H1 (cell line): ENCODE measurements at regions not wholly inside any gene's neighbourhood (a gene's known extent, or its start where the extent isn't known, plus 50 kb on each side); places are given as distances from the start of the nearest gene placed in this dataset.

Experiments
- CTCF ChIA-PET: fragments of 300-600 bp; sonication (Branson Sonifier 250); formaldehyde crosslinking; loops from one replicate; lab custom pipeline; 2021; ENCODE audit not compliant: partially characterized antibody; lab: Charles Lee
- POLR2A ChIA-PET: fragments of 300-600 bp; sonication (Branson Sonifier 250); formaldehyde crosslinking; loops from one replicate; lab custom pipeline; 2021; ENCODE audit warnings: inconsistent platforms; ENCODE audit not compliant: partially characterized antibody; lab: Charles Lee
- DNase-seq, 2 experiments: peaks; one replicate each; pipeline versions ENCODE4 v3.0.0 to v3.0.0-alpha.2; 2010 to 2022; ENCODE audit warnings: low spot score in 2 of 2, low read depth in 1 of 2, mixed read lengths in 1 of 2
- FAIRE-seq: peaks from 2 replicates; lab custom pipeline; 2011; peaks lifted over from hg19 to GRCh38; lab: Jason Lieb, UNC
- H2AFZ ChIP-seq: 2 replicates; pipeline ENCODE4 v1.8.1; 2012; ENCODE audit warnings: low read length, inconsistent platforms
- H2AK5ac ChIP-seq: 2 replicates; pipeline ENCODE4 v1.6.1; 2013; ENCODE audit warnings: low read depth, low read length
- H2BK120ac ChIP-seq: replicated peaks from 2 replicates; pipeline ENCODE3; 2013; ENCODE audit warnings: low read depth, low read length, inconsistent platforms
- H2BK12ac ChIP-seq: 2 replicates; pipeline ENCODE4 v1.6.1; 2013; ENCODE audit warnings: low read depth, low read length
- H2BK15ac ChIP-seq: 2 replicates; pipeline ENCODE4 v1.6.1; 2013; ENCODE audit warnings: low read length
- H2BK20ac ChIP-seq: 2 replicates; pipeline ENCODE4 v1.6.1; 2013; ENCODE audit warnings: low read length
- H2BK5ac ChIP-seq: 2 replicates; pipeline ENCODE4 v1.6.1; 2013; ENCODE audit warnings: low read depth, low read length
- H3K14ac ChIP-seq: 2 replicates; pipeline ENCODE4 v1.6.1; 2013; ENCODE audit warnings: inconsistent platforms; ENCODE audit not compliant: insufficient read length
- H3K18ac ChIP-seq: 2 replicates; pipeline ENCODE4 v1.6.1; 2013; ENCODE audit warnings: low read length; ENCODE audit errors: extremely low read depth
- H3K23ac ChIP-seq: 2 replicates; pipeline ENCODE4 v1.6.1; 2013; ENCODE audit warnings: inconsistent platforms; ENCODE audit not compliant: insufficient read length
- H3K23me2 ChIP-seq: 2 replicates; pipeline ENCODE4 v1.6.1; 2013; ENCODE audit warnings: low read depth, low read length
- H3K27ac ChIP-seq: 2 replicates; pipeline ENCODE4 v1.6.1; 2011; ENCODE audit warnings: low read depth, low read length, inconsistent platforms
- H3K27me3 ChIP-seq, 4 experiments: replicated peaks in 1 of 4; 1 replicate in 1 of 4; 2 replicates in 3 of 4; pipeline versions ENCODE4 v1.6.1 to v1.8.1; 2011 to 2013; ENCODE audit warnings: low read length in 3 of 4, mild to moderate bottlenecking in 3 of 4, inconsistent platforms in 2 of 4, mixed read lengths in 2 of 4, moderate library complexity in 1 of 4; ENCODE audit not compliant: control insufficient read depth in 3 of 4, insufficient read depth in 3 of 4; ENCODE audit errors: extremely low read depth in 1 of 4
- H3K36me3 ChIP-seq, 4 experiments: 2 replicates each; pipeline versions ENCODE4 v1.6.1 to v1.8.1; 2011 to 2013; ENCODE audit warnings: mild to moderate bottlenecking in 4 of 4, low read length in 3 of 4, moderate library complexity in 2 of 4, control low read depth in 1 of 4, inconsistent platforms in 1 of 4; ENCODE audit not compliant: insufficient read depth in 4 of 4, control insufficient read depth in 2 of 4
- H3K4ac ChIP-seq: replicated peaks from 2 replicates; pipeline ENCODE3; 2013; ENCODE audit warnings: low read length, low read depth, mixed read lengths, inconsistent platforms; ENCODE audit not compliant: insufficient read length
- H3K4me1 ChIP-seq, 4 experiments: replicated peaks in 1 of 4; 1 replicate in 1 of 4; 2 replicates in 3 of 4; pipeline versions ENCODE4 v1.6.1 to v1.8.1; 2011 to 2013; ENCODE audit warnings: low read length in 3 of 4, inconsistent platforms in 2 of 4, mixed read lengths in 1 of 4; ENCODE audit not compliant: insufficient read depth in 4 of 4, control insufficient read depth in 3 of 4
- H3K4me2 ChIP-seq, 2 experiments: 2 replicates each; pipeline versions ENCODE4 v1.6.1 to v1.8.1; 2011 to 2013; ENCODE audit warnings: low read depth in 2 of 2, low read length in 2 of 2, control low read depth in 1 of 2, inconsistent platforms in 1 of 2, mild to moderate bottlenecking in 1 of 2; ENCODE audit not compliant: insufficient read depth in 1 of 2
- H3K4me3 ChIP-seq, 4 experiments: fragments of 200-600, 300-600 bp in 1 of 4; sonication (generic), shearing (Covaris generic), sonication (Bioruptor Twin) in 1 of 4; 2 replicates each; pipeline versions ENCODE4 v1.5.1 to v1.8.1; 2011 to 2016; ENCODE audit warnings: low read length in 4 of 4, low read depth in 3 of 4, control low read depth in 2 of 4, inconsistent platforms in 2 of 4, mild to moderate bottlenecking in 2 of 4, mixed read lengths in 1 of 4, moderate library complexity in 1 of 4; ENCODE audit not compliant: insufficient read depth in 2 of 4; ENCODE audit errors: extremely low read depth in 1 of 4
- H3K56ac ChIP-seq: replicated peaks from 2 replicates; pipeline ENCODE3; 2013; ENCODE audit warnings: low read depth, mild to moderate bottlenecking, mixed read lengths, low read length, inconsistent platforms; ENCODE audit not compliant: insufficient read length
- H3K79me1 ChIP-seq: 2 replicates; pipeline ENCODE4 v1.6.1; 2013; ENCODE audit warnings: low read depth, low read length, control low read depth
- H3K79me2 ChIP-seq, 2 experiments: 2 replicates each; pipeline versions ENCODE4 v1.6.1 to v1.8.1; 2012 to 2013; ENCODE audit warnings: low read length in 2 of 2, mild to moderate bottlenecking in 2 of 2, inconsistent platforms in 1 of 2; ENCODE audit not compliant: insufficient read depth in 2 of 2, control insufficient read depth in 1 of 2
- H3K9ac ChIP-seq, 4 experiments: replicated peaks in 1 of 4; 1 replicate in 1 of 4; 2 replicates in 3 of 4; pipeline versions ENCODE4 v1.6.1 to v1.8.1; 2011 to 2013; ENCODE audit warnings: low read depth in 3 of 4, low read length in 3 of 4, control low read depth in 2 of 4, mild to moderate bottlenecking in 2 of 4, moderate library complexity in 2 of 4, inconsistent platforms in 1 of 4; ENCODE audit errors: extremely low read depth in 1 of 4
- H3K9me3 ChIP-seq, 2 experiments: 2 replicates each; pipeline versions ENCODE4 v1.6.1 to v1.8.1; 2012 to 2013; ENCODE audit warnings: mild to moderate bottlenecking in 2 of 2, moderate library complexity in 2 of 2, control low read depth in 1 of 2, inconsistent platforms in 1 of 2, low read depth in 1 of 2, low read length in 1 of 2, mixed read lengths in 1 of 2; ENCODE audit not compliant: insufficient read depth in 2 of 2
- H4K20me1 ChIP-seq, 2 experiments: replicated peaks in 1 of 2; 2 replicates each; pipeline versions ENCODE3 to v1.8.1; 2011 to 2013; ENCODE audit warnings: inconsistent platforms in 2 of 2, low read length in 2 of 2, mild to moderate bottlenecking in 1 of 2; ENCODE audit not compliant: insufficient read depth in 2 of 2, control insufficient read depth in 1 of 2
- H4K5ac ChIP-seq: 2 replicates; pipeline ENCODE4 v1.6.1; 2013; ENCODE audit warnings: low read length, low read depth, mixed read lengths, inconsistent platforms; ENCODE audit not compliant: insufficient read length
- H4K8ac ChIP-seq: 2 replicates; pipeline ENCODE4 v1.8.0; 2013; ENCODE audit warnings: mild to moderate bottlenecking, moderate library complexity, low read length, inconsistent platforms; ENCODE audit not compliant: insufficient read depth; ENCODE audit errors: extremely low read depth
- H4K91ac ChIP-seq: replicated peaks from 2 replicates; pipeline ENCODE3; 2013; ENCODE audit warnings: low read length, mixed read lengths, inconsistent platforms; ENCODE audit not compliant: insufficient read length
- ASH2L ChIP-seq: fragments of 200-600, 300-600 bp; sonication (generic); IDR thresholded peaks from one replicate; pipeline ENCODE4 v1.7.1; 2017; ENCODE audit warnings: low read length
- BACH1 ChIP-seq: IDR thresholded peaks from 2 replicates; pipeline ENCODE4 v1.6.1; 2012; ENCODE audit warnings: low read length, improper control_type of control experiment
- CBX8 ChIP-seq: fragments of 300-800, 300-1000 bp; sonication (generic); IDR thresholded peaks from 2 replicates; pipeline ENCODE4 v1.7.1; 2016; ENCODE audit warnings: low read depth, low read length, borderline replicate concordance
- CHD1 ChIP-seq: IDR thresholded peaks from 2 replicates; pipeline ENCODE4 v1.6.1; 2012; ENCODE audit warnings: low read depth, low read length, improper control_type of control experiment
- EGR1 ChIP-seq: IDR thresholded peaks from 2 replicates; pipeline ENCODE4 v1.6.1; 2011; ENCODE audit warnings: low read depth, low read length, borderline replicate concordance
- JUN ChIP-seq: IDR thresholded peaks from 2 replicates; pipeline ENCODE4 v1.6.1; 2011; ENCODE audit warnings: low read depth, mild to moderate bottlenecking, improper control_type of control experiment, low read length
- KDM4A ChIP-seq: IDR thresholded peaks from one replicate; pipeline ENCODE4 v1.7.1; 2012; ENCODE audit warnings: low read depth, mild to moderate bottlenecking, moderate library complexity, low read length, inconsistent platforms; ENCODE audit not compliant: severe bottlenecking
- NRF1 ChIP-seq: IDR thresholded peaks from 2 replicates; pipeline ENCODE4 v1.6.1; 2011; ENCODE audit warnings: mild to moderate bottlenecking, low read depth, low read length, improper control_type of control experiment
- PHF8 ChIP-seq: fragments of 200-600 bp; sonication (generic); conservative IDR thresholded peaks from 2 replicates; pipeline ENCODE4 v1.7.1; 2012; ENCODE audit warnings: low read depth, mild to moderate bottlenecking, inconsistent platforms, low read length, moderate library complexity
- SAP30 ChIP-seq: fragments of 300-600 bp; sonication (generic); IDR thresholded peaks from 2 replicates; pipeline ENCODE4 v1.7.1; 2012; ENCODE audit warnings: low read length, moderate library complexity, mild to moderate bottlenecking, inconsistent platforms; ENCODE audit not compliant: insufficient read depth, insufficient replicate concordance
- TEAD4 ChIP-seq: IDR thresholded peaks from 2 replicates; pipeline ENCODE4 v1.6.1; 2012; ENCODE audit warnings: low read depth, low read length, inconsistent platforms, mixed read lengths
- YY1 ChIP-seq: IDR thresholded peaks from 2 replicates; pipeline ENCODE4 v1.6.1; 2011; ENCODE audit warnings: low read depth, mild to moderate bottlenecking, low read length
- WGBS, 2 experiments: shearing (Covaris generic) in 1 of 2; methylation state at CpG; one replicate each; pipeline versions ENCODE4 v1.1.6 to v1.1.7; 2013 to 2015; ENCODE audit warnings: low lambda C conversion rate in 2 of 2, mixed read lengths in 2 of 2, inconsistent platforms in 1 of 2, low coverage in 1 of 2, missing lambda C conversion rate in 1 of 2; ENCODE audit not compliant: insufficient replicate concordance in 2 of 2, insufficient coverage in 1 of 2, insufficient read length in 1 of 2; ENCODE audit errors: extremely low coverage in 1 of 2, missing lambda C conversion rate in 1 of 2; 5-methylcytosine and 5-hydroxymethylcytosine counted together

GRCh38 chr22:48511781-48512327 lies 1315.8 kb downstream of the BRD1 start:
- FAIRE-seq = no peak
- H3K9me3 ChIP-seq = no peaks in the 10 kb centered on the region
- H4K91ac ChIP-seq = no peak overlapping the region
- H3K56ac ChIP-seq = no peak overlapping the region
- H3K18ac ChIP-seq = no peak overlapping the region
- H2BK20ac ChIP-seq = no peak overlapping the region
- H2AK5ac ChIP-seq = no peak overlapping the region
- TF ChIP-seq KDM4A = no peak
- TF ChIP-seq YY1 = no peak
- no peak for TF ChIP-seq JUN
- TF ChIP-seq NRF1 = no peak
- TF ChIP-seq BACH1 = no peak
- TF ChIP-seq PHF8 = no peak
- TF ChIP-seq SAP30 = no peak
- no peak for TF ChIP-seq CHD1
- no peak for TF ChIP-seq ASH2L
- TF ChIP-seq CBX8 = no peak
- no peak for TF ChIP-seq EGR1
- no peak for TF ChIP-seq TEAD4
- TF ChIP-seq, all 59 proteins: peak for 0
- Histone ChIP-seq H3K79me2 (peaks cover 0 to 23% of the 10 kb centered on the region in 2 experiments; a peak in 2 of 4 replicates), H3K4me2 (no peak overlapping the region), H2BK120ac (no peak overlapping the region), H3K36me3 (no peaks in the 10 kb centered on the region), H3K79me1 (peaks cover 7% of the 10 kb centered on the region), H2AFZ (no peak overlapping the region), H4K8ac (no peak overlapping the region), H3K27me3 (no peaks in the 10 kb centered on the region), H3K27ac (no peak overlapping the region), H2BK5ac (no peak overlapping the region), H3K23me2 (no peaks in the 10 kb centered on the region), H2BK12ac (no peak overlapping the region), H3K14ac (no peak overlapping the region), H4K20me1 (peaks cover 7 to 19% of the 10 kb centered on the region in 2 experiments), H3K4me3 (no peak overlapping the region), H3K23ac (no peak overlapping the region), H3K4me1 (peaks cover 0 to 10% (median 5%) of the 10 kb centered on the region in 4 experiments; a peak in 4 of 7 replicates), H3K9ac (no peak overlapping the region), H4K5ac (no peak overlapping the region), H2BK15ac (no peak overlapping the region), H3K4ac (no peak overlapping the region)
- ChIA-PET POLR2A (no interaction called here), CTCF (no interaction called here)
- DNase-seq = no peak
- WGBS, 2 experiments = 90% methylated on average over 23 of the region's 23 CpGs; no CpG with 5 or more reads in 1 of the 2 experiments
